ENCODE measurements at regions not wholly inside any gene's neighbourhood (a gene's known extent, or its start where the extent isn't known, plus 50 kb on each side); places are given as distances from the start of the nearest gene placed in this dataset.

- H3K9me3 ChIP-seq (ENCODE audit: control insufficient read depth in 1 of 2, low read length in 2 of 2): no peaks in the 10 kb centered on the region
- no peaks in the 10 kb centered on the region for H3K27me3 ChIP-seq (ENCODE audit: low read depth, low read length)
- no peak overlapping the region for H3K27ac ChIP-seq (ENCODE audit: low read length)
- H3K36me3 ChIP-seq (ENCODE audit: control insufficient read depth in 1 of 2, insufficient read depth in 2 of 2, low read length in 2 of 2): no peaks in the 10 kb centered on the region
- H3K4me1 ChIP-seq (ENCODE audit: control insufficient read depth in 1 of 2, insufficient read depth in 2 of 2, low read length in 2 of 2): no peaks in the 10 kb centered on the region
- no peak overlapping the region for H3K4me3 ChIP-seq (ENCODE audit: low read depth in 1 of 2, low read length in 2 of 2)
These were observed 95.8 kb upstream of the ABCA1 start for GRCh38 chr9:105023788-105024187.

GRCh38 chr9:105024529-105024928, 96.6 kb upstream of the ABCA1 start:
- no peaks in the 10 kb centered on the region for H3K9me3 ChIP-seq (ENCODE audit: control insufficient read depth in 1 of 2, low read length in 2 of 2)
- H3K4me3 ChIP-seq (ENCODE audit: low read depth in 1 of 2, low read length in 2 of 2): no peak overlapping the region
- no peak overlapping the region for H3K27ac ChIP-seq (ENCODE audit: low read length)
- H3K36me3 ChIP-seq (ENCODE audit: control insufficient read depth in 1 of 2, insufficient read depth in 2 of 2, low read length in 2 of 2): no peaks in the 10 kb centered on the region
- no peaks in the 10 kb centered on the region for H3K27me3 ChIP-seq (ENCODE audit: low read depth, low read length)
- H3K4me1 ChIP-seq (ENCODE audit: control insufficient read depth in 1 of 2, insufficient read depth in 2 of 2, low read length in 2 of 2): no peaks in the 10 kb centered on the region

GRCh38 chr9:105026451-105026850, 98.5 kb upstream of the ABCA1 start:
- H3K9me3 ChIP-seq (ENCODE audit: control insufficient read depth in 1 of 2, low read length in 2 of 2): no peaks in the 10 kb centered on the region
- no peak overlapping the region for H3K27ac ChIP-seq (ENCODE audit: low read length)
- no peaks in the 10 kb centered on the region for H3K27me3 ChIP-seq (ENCODE audit: low read depth, low read length)
- no peak overlapping the region for H3K4me3 ChIP-seq (ENCODE audit: low read depth in 1 of 2, low read length in 2 of 2)
- H3K4me1 ChIP-seq (ENCODE audit: control insufficient read depth in 1 of 2, insufficient read depth in 2 of 2, low read length in 2 of 2): no peaks in the 10 kb centered on the region
- no peaks in the 10 kb centered on the region for H3K36me3 ChIP-seq (ENCODE audit: control insufficient read depth in 1 of 2, insufficient read depth in 2 of 2, low read length in 2 of 2)

GRCh38 chr9:105027084-105027483, 99.1 kb upstream of the ABCA1 start:
- Histone ChIP-seq H3K27me3 (ENCODE audit: low read depth, low read length) (no peaks in the 10 kb centered on the region), H3K27ac (ENCODE audit: low read length) (no peak overlapping the region), H3K4me3 (ENCODE audit: low read depth in 1 of 2, low read length in 2 of 2) (no peak overlapping the region), H3K36me3 (ENCODE audit: control insufficient read depth in 1 of 2, insufficient read depth in 2 of 2, low read length in 2 of 2) (no peaks in the 10 kb centered on the region), H3K4me1 (ENCODE audit: control insufficient read depth in 1 of 2, insufficient read depth in 2 of 2, low read length in 2 of 2) (no peaks in the 10 kb centered on the region), H3K9me3 (ENCODE audit: control insufficient read depth in 1 of 2, low read length in 2 of 2) (no peaks in the 10 kb centered on the region)

- Histone ChIP-seq H3K4me1 (ENCODE audit: control insufficient read depth in 1 of 2, insufficient read depth in 2 of 2, low read length in 2 of 2) (no peaks in the 10 kb centered on the region), H3K36me3 (ENCODE audit: control insufficient read depth in 1 of 2, insufficient read depth in 2 of 2, low read length in 2 of 2) (no peaks in the 10 kb centered on the region), H3K4me3 (ENCODE audit: low read depth in 1 of 2, low read length in 2 of 2) (no peak overlapping the region), H3K27ac (ENCODE audit: low read length) (no peak overlapping the region), H3K9me3 (ENCODE audit: control insufficient read depth in 1 of 2, low read length in 2 of 2) (no peaks in the 10 kb centered on the region), H3K27me3 (ENCODE audit: low read depth, low read length) (no peaks in the 10 kb centered on the region)
These were observed 102.3 kb upstream of the ABCA1 start for GRCh38 chr9:105030285-105030684.

GRCh38 chr9:105037139-105037538, 109.2 kb upstream of the ABCA1 start:
- Histone ChIP-seq H3K36me3 (ENCODE audit: control insufficient read depth in 1 of 2, insufficient read depth in 2 of 2, low read length in 2 of 2) (no peaks in the 10 kb centered on the region), H3K4me1 (ENCODE audit: control insufficient read depth in 1 of 2, insufficient read depth in 2 of 2, low read length in 2 of 2) (no peaks in the 10 kb centered on the region), H3K27me3 (ENCODE audit: low read depth, low read length) (no peaks in the 10 kb centered on the region), H3K9me3 (ENCODE audit: control insufficient read depth in 1 of 2, low read length in 2 of 2) (no peaks in the 10 kb centered on the region), H3K27ac (ENCODE audit: low read length) (no peak overlapping the region), H3K4me3 (ENCODE audit: low read depth in 1 of 2, low read length in 2 of 2) (no peak overlapping the region)

- Histone ChIP-seq H3K4me1 (ENCODE audit: control insufficient read depth in 1 of 2, insufficient read depth in 2 of 2, low read length in 2 of 2) (no peaks in the 10 kb centered on the region), H3K27ac (ENCODE audit: low read length) (no peak overlapping the region), H3K9me3 (ENCODE audit: control insufficient read depth in 1 of 2, low read length in 2 of 2) (no peaks in the 10 kb centered on the region), H3K27me3 (ENCODE audit: low read depth, low read length) (no peaks in the 10 kb centered on the region), H3K4me3 (ENCODE audit: low read depth in 1 of 2, low read length in 2 of 2) (no peak overlapping the region), H3K36me3 (ENCODE audit: control insufficient read depth in 1 of 2, insufficient read depth in 2 of 2, low read length in 2 of 2) (no peaks in the 10 kb centered on the region)
These were observed 110.1 kb upstream of the ABCA1 start for GRCh38 chr9:105038051-105038450.

- no peak overlapping the region for H3K4me3 ChIP-seq (ENCODE audit: low read depth in 1 of 2, low read length in 2 of 2)
- no peak overlapping the region for H3K27ac ChIP-seq (ENCODE audit: low read length)
These were observed 111.3 kb upstream of the ABCA1 start for GRCh38 chr9:105039175-105039799.

GRCh38 chr9:105043370-105043936, 115.5 kb upstream of the ABCA1 start:
- H3K27ac ChIP-seq (ENCODE audit: low read length): no peak overlapping the region
- no peaks in the 10 kb centered on the region for H3K27me3 ChIP-seq (ENCODE audit: low read depth, low read length)
- H3K4me1 ChIP-seq (ENCODE audit: control insufficient read depth in 1 of 2, insufficient read depth in 2 of 2, low read length in 2 of 2): no peaks in the 10 kb centered on the region
- no peak overlapping the region for H3K4me3 ChIP-seq (ENCODE audit: low read depth in 1 of 2, low read length in 2 of 2)
- no peaks in the 10 kb centered on the region for H3K9me3 ChIP-seq (ENCODE audit: control insufficient read depth in 1 of 2, low read length in 2 of 2)
- H3K36me3 ChIP-seq (ENCODE audit: control insufficient read depth in 1 of 2, insufficient read depth in 2 of 2, low read length in 2 of 2): no peaks in the 10 kb centered on the region

More at GRCh38 chr9:105039175-105039799, 111.3 kb upstream of the ABCA1 start:
- Histone ChIP-seq H3K4me1 (ENCODE audit: control insufficient read depth in 1 of 2, insufficient read depth in 2 of 2, low read length in 2 of 2) (no peaks in the 10 kb centered on the region), H3K27me3 (ENCODE audit: low read depth, low read length) (no peaks in the 10 kb centered on the region), H3K36me3 (ENCODE audit: control insufficient read depth in 1 of 2, insufficient read depth in 2 of 2, low read length in 2 of 2) (no peaks in the 10 kb centered on the region), H3K9me3 (ENCODE audit: control insufficient read depth in 1 of 2, low read length in 2 of 2) (no peaks in the 10 kb centered on the region)

- no peak overlapping the region for H3K27ac ChIP-seq (ENCODE audit: low read length)
- H3K4me1 ChIP-seq (ENCODE audit: control insufficient read depth in 1 of 2, insufficient read depth in 2 of 2, low read length in 2 of 2): no peaks in the 10 kb centered on the region
- H3K36me3 ChIP-seq (ENCODE audit: control insufficient read depth in 1 of 2, insufficient read depth in 2 of 2, low read length in 2 of 2): no peaks in the 10 kb centered on the region
- no peaks in the 10 kb centered on the region for H3K9me3 ChIP-seq (ENCODE audit: control insufficient read depth in 1 of 2, low read length in 2 of 2)
- no peaks in the 10 kb centered on the region for H3K27me3 ChIP-seq (ENCODE audit: low read depth, low read length)
- no peak overlapping the region for H3K4me3 ChIP-seq (ENCODE audit: low read depth in 1 of 2, low read length in 2 of 2)
These were observed 116.6 kb upstream of the ABCA1 start for GRCh38 chr9:105044518-105044917.

- Histone ChIP-seq H3K4me3 (ENCODE audit: low read depth in 1 of 2, low read length in 2 of 2) (no peak overlapping the region), H3K9me3 (ENCODE audit: control insufficient read depth in 1 of 2, low read length in 2 of 2) (no peaks in the 10 kb centered on the region), H3K27me3 (ENCODE audit: low read depth, low read length) (no peaks in the 10 kb centered on the region), H3K4me1 (ENCODE audit: control insufficient read depth in 1 of 2, insufficient read depth in 2 of 2, low read length in 2 of 2) (no peaks in the 10 kb centered on the region), H3K27ac (ENCODE audit: low read length) (no peak overlapping the region), H3K36me3 (ENCODE audit: control insufficient read depth in 1 of 2, insufficient read depth in 2 of 2, low read length in 2 of 2) (no peaks in the 10 kb centered on the region)
These were observed 119.2 kb upstream of the ABCA1 start for GRCh38 chr9:105046907-105047741.

Data from muscle layer of duodenum (tissue), 2 donors.